ELR (cell line): ENCODE measurements at regions not wholly inside any gene's neighbourhood (a gene's known extent, or its start where the extent isn't known, plus 50 kb on each side); places are given as distances from the start of the nearest gene placed in this dataset.

Experiments
- DNase-seq: peaks from one replicate; pipeline ENCODE4 v3.0.0-alpha.2; 2015; ENCODE audit warnings: low read depth

- no peak for DNase-seq
Observed at GRCh38 chr2:12417786-12418185, 298.9 kb upstream of the TRIB2 start.

- no peak for DNase-seq
Observed at GRCh38 chr2:12419803-12420202, 296.9 kb upstream of the TRIB2 start.

- DNase-seq: no peak
Observed at GRCh38 chr2:12421046-12421445, 295.7 kb upstream of the TRIB2 start.

GRCh38 chr2:12424219-12424618 is 292.5 kb upstream of the TRIB2 start:
- peak; percentile 20 for DNase-seq

- DNase-seq: no peak
Observed at GRCh38 chr2:12424809-12425208, 291.9 kb upstream of the TRIB2 start.

- no peak for DNase-seq
Observed at GRCh38 chr2:12428324-12428723, 288.4 kb upstream of the TRIB2 start.

GRCh38 chr2:12428786-12429185 is 287.9 kb upstream of the TRIB2 start:
- DNase-seq: no peak

GRCh38 chr2:12429779-12430406 is 286.8 kb upstream of the TRIB2 start:
- DNase-seq: peak; percentile 65

GRCh38 chr2:12430407-12431133 is 286.2 kb upstream of the TRIB2 start:
- DNase-seq: peak; percentile 6

GRCh38 chr2:12432985-12433625 is 283.6 kb upstream of the TRIB2 start:
- peak; percentile 51 for DNase-seq

GRCh38 chr2:12433626-12433990 is 283.1 kb upstream of the TRIB2 start:
- DNase-seq: no peak

GRCh38 chr2:12434630-12435098 is 282.1 kb upstream of the TRIB2 start:
- no peak for DNase-seq

GRCh38 chr2:12435430-12436222 is 281.1 kb upstream of the TRIB2 start:
- no peak for DNase-seq

- no peak for DNase-seq
Observed at GRCh38 chr2:12436483-12436882, 280.3 kb upstream of the TRIB2 start.

GRCh38 chr2:12436935-12437561 is 279.7 kb upstream of the TRIB2 start:
- no peak for DNase-seq

GRCh38 chr2:12440731-12441130 is 276.0 kb upstream of the TRIB2 start:
- no peak for DNase-seq

- no peak for DNase-seq
Observed at GRCh38 chr2:12441750-12442475, 274.8 kb upstream of the TRIB2 start.

- DNase-seq: peak; percentile 68
Observed at GRCh38 chr2:12442476-12442847, 274.3 kb upstream of the TRIB2 start.

- DNase-seq: peak; percentile 45
Observed at GRCh38 chr2:12448846-12449505, 267.8 kb upstream of the TRIB2 start.

GRCh38 chr2:12451726-12452125 is 265.0 kb upstream of the TRIB2 start:
- DNase-seq: no peak

- no peak for DNase-seq
Observed at GRCh38 chr2:12452185-12452584, 264.6 kb upstream of the TRIB2 start.
